Calu3 (cell line): ENCODE measurements at regions not wholly inside any gene's neighbourhood (a gene's known extent, or its start where the extent isn't known, plus 50 kb on each side); places are given as distances from the start of the nearest gene placed in this dataset.

ENCODE experiments used
- BruUV-seq: library from RNA; stranded (reverse); fragments of 400-500 nt; replicated peaks from 2 replicates; lab custom pipeline; 2021; lab: Mats Ljungman, UMichigan
- CTCF ChIA-PET: fragments of 300-600 bp; sonication (Branson Sonifier 250); formaldehyde crosslinking; loops from one replicate; lab custom pipeline; 2022; ENCODE audit warnings: antibody characterized with exemption; lab: Charles Lee
- DNase-seq: peaks from one replicate; pipeline ENCODE4 v3.0.0; 2022
- H3K27ac Mint-ChIP-seq: one replicate; pipeline ENCODE4 v1.8.0; 2022; ENCODE audit warnings: mixed read lengths; ENCODE audit not compliant: unreplicated experiment
- H3K27me3 Mint-ChIP-seq: one replicate; pipeline ENCODE4 v1.8.0; 2022; ENCODE audit warnings: mixed read lengths; ENCODE audit not compliant: unreplicated experiment
- H3K36me3 Mint-ChIP-seq: one replicate; pipeline ENCODE4 v1.8.0; 2022; ENCODE audit warnings: mild to moderate bottlenecking, moderate library complexity, mixed read lengths; ENCODE audit not compliant: insufficient read depth, unreplicated experiment
- H3K4me1 Mint-ChIP-seq: one replicate; pipeline ENCODE4 v1.8.0; 2022; ENCODE audit warnings: mild to moderate bottlenecking, low read depth, mixed read lengths; ENCODE audit not compliant: unreplicated experiment
- H3K4me3 Mint-ChIP-seq: one replicate; pipeline ENCODE4 v1.8.0; 2022; ENCODE audit warnings: mild to moderate bottlenecking, low read depth, moderate library complexity, mixed read lengths; ENCODE audit not compliant: unreplicated experiment
- H3K9me3 Mint-ChIP-seq: one replicate; pipeline ENCODE4 v1.8.0; 2022; ENCODE audit warnings: low read depth, mixed read lengths; ENCODE audit not compliant: unreplicated experiment
- intact Hi-C: fragments of 100-400 bp; cut with micrococcal nuclease; formaldehyde crosslinking; loops from one replicate; pipeline ENCODE4 v1.10.0; 2022; ENCODE audit not compliant: unreplicated experiment
- TF ChIP-seq, protein P1 (sequence below): fragments of 200-600 bp; IDR thresholded peaks from one replicate; pipeline ENCODE4 v1.8.0; 2022; ENCODE audit warnings: antibody characterized with exemption; ENCODE audit not compliant: unreplicated experiment

DNA sequence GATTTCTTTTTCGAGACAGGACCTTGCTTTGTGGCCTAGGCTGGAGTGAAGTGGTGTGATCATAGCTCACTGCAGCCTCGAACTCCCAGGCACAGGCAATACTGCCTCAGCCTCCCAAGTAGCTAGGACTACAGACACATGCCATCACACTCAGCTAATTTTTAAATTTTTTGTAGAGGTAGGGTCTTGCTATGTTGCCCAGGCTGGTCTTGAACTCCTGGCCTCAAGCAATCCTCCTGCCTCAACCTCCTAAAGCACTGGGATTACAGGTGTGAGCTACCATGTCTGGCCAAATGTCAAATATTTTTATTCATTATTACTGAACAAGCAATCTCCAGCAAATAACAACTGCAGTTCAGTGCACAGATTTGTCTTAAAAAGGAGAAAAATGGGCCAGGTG, 131.7 kb upstream of the IFNGR1 start:
- no peaks in the 10 kb centered on the region for H3K9me3 Mint-ChIP-seq
- TF ChIP-seq, protein P1, sequence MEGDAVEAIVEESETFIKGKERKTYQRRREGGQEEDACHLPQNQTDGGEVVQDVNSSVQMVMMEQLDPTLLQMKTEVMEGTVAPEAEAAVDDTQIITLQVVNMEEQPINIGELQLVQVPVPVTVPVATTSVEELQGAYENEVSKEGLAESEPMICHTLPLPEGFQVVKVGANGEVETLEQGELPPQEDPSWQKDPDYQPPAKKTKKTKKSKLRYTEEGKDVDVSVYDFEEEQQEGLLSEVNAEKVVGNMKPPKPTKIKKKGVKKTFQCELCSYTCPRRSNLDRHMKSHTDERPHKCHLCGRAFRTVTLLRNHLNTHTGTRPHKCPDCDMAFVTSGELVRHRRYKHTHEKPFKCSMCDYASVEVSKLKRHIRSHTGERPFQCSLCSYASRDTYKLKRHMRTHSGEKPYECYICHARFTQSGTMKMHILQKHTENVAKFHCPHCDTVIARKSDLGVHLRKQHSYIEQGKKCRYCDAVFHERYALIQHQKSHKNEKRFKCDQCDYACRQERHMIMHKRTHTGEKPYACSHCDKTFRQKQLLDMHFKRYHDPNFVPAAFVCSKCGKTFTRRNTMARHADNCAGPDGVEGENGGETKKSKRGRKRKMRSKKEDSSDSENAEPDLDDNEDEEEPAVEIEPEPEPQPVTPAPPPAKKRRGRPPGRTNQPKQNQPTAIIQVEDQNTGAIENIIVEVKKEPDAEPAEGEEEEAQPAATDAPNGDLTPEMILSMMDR: no peak
- BruUV-seq: no TSS peak
- H3K36me3 Mint-ChIP-seq: no peaks in the 10 kb centered on the region
- H3K27ac Mint-ChIP-seq: no peak overlapping the region
- no peak for DNase-seq
- H3K27me3 Mint-ChIP-seq: no peaks in the 10 kb centered on the region
- H3K4me3 Mint-ChIP-seq: no peak overlapping the region
- CTCF ChIA-PET: no interaction called here
- intact Hi-C loops: no loop called here
- no peaks in the 10 kb centered on the region for H3K4me1 Mint-ChIP-seq

DNA sequence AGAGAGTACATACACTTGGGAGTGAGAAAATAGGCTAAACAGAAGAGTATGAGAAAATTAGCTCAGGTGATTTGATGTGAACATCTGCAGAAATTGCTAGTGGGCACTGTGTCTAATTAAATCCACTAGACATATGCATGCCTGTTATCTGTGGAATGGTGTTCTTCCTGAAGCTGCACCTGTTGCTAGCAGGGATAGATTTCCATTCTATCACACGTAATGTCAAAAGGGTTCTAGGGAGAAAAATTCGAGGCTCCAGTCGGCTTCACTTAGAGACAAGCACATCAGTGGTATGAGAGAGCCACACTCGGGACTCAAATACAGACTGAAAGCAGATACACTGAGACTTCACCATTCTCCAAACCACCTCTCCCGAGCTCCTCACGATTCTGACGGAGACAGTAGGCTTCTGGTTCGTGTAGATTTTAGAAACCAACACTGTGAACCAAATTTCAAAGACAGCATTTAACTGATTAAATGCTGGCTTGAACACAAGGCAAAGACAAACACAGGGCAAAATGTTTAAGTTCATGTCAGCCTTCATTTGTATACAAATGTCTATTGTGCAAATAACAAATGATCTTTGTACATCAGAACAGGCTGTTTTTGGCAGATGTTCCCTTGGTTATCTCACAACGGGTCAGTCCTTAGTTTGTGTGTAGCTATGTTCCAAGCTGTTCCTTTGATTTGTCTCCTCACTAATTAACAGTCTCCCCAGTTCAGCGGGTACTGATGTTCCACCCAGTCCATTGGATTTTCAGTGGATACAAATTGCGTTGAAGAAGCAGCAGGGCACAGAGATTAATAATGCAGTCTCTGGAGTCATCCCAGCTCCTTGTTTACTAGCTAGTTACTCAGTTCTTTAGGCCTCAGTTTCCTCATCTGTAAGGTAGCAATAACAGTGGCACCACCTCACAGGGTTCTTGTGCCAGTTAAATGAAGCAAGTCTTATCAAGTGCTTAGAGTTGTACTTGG, 131.0 kb upstream of the IFNGR1 start:
- Mint-ChIP-seq H3K9me3 (no peaks in the 10 kb centered on the region), H3K4me3 (no peak overlapping the region), H3K27me3 (no peaks in the 10 kb centered on the region), H3K27ac (no peak overlapping the region), H3K4me1 (no peaks in the 10 kb centered on the region), H3K36me3 (no peaks in the 10 kb centered on the region)
- TF ChIP-seq, protein P1: no peak
- intact Hi-C loops: no loop called here
- DNase-seq: no peak
- CTCF ChIA-PET: no interaction called here
- BruUV-seq: no TSS peak

DNA sequence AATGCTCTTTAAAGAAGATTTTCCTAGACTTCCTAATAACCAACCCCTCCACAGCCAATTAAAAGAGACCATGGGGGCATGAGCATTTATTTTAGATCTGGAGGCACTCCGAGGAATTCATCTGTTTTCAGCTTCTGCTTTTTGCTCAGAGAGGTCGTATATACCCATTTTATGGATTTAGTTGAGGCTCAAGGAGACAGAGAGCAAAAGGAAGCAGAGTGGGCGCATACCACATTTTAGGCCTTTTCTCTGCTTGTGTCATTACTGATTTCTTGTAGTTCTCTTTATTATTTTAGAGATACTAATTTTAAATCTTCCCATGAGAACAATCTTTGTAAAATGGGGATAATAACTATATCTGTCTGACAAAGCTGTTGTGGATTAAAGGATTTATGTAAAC, 129.6 kb upstream of the IFNGR1 start:
- TF ChIP-seq, protein P1: no peak
- H3K4me3 Mint-ChIP-seq: no peak overlapping the region
- no peaks in the 10 kb centered on the region for H3K4me1 Mint-ChIP-seq
- no peaks in the 10 kb centered on the region for H3K36me3 Mint-ChIP-seq
- intact Hi-C loops: no loop called here
- CTCF ChIA-PET: no interaction called here
- no peak overlapping the region for H3K27ac Mint-ChIP-seq
- no peaks in the 10 kb centered on the region for H3K27me3 Mint-ChIP-seq
- no peaks in the 10 kb centered on the region for H3K9me3 Mint-ChIP-seq
- DNase-seq: no peak
- BruUV-seq: no TSS peak

DNA sequence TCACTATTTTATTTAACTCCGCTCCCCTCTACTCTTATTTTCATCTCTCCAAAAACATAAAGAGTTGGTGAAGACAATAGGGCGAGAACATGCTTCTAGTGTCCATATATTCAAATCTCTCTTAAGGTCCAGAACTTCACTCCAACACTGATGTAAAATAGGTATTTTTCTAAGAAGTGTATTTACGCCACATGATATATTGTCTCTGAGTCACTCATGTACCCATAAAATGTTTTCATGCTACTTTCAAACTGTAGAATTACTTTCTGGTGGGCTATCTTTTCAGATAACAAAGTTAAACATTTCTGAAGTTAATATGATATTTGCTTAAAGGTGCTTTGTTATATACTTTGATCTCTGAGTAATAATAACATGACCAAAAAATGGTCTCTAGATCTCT, 124.1 kb upstream of the IFNGR1 start:
- CTCF ChIA-PET: no interaction called here
- Mint-ChIP-seq H3K36me3 (no peaks in the 10 kb centered on the region), H3K4me3 (no peak overlapping the region), H3K27me3 (no peaks in the 10 kb centered on the region), H3K4me1 (no peaks in the 10 kb centered on the region), H3K27ac (no peak overlapping the region), H3K9me3 (no peaks in the 10 kb centered on the region)
- intact Hi-C loops: loop anchor here (5.0 kb wide), 1 partner anchor 74 kb away; no protein-coding TSS in a partner anchor
- DNase-seq: no peak
- TF ChIP-seq, protein P1: no peak
- BruUV-seq: no TSS peak
